H54 (cell line): ENCODE measurements at regions not wholly inside any gene's neighbourhood (a gene's known extent, or its start where the extent isn't known, plus 50 kb on each side); places are given as distances from the start of the nearest gene placed in this dataset.

Source experiments
- DNase-seq: peaks from one replicate; pipeline ENCODE4 v3.0.0; 2011; ENCODE audit warnings: low spot score, mixed read lengths; ENCODE audit not compliant: insufficient read length
- FAIRE-seq: peaks from 3 replicates; lab custom pipeline; 2011; peaks lifted over from hg19 to GRCh38; lab: Jason Lieb, UNC
- POLR2A ChIP-seq: IDR thresholded peaks from 2 replicates; pipeline ENCODE4 v1.6.1; 2011; ENCODE audit warnings: low read depth, mild to moderate bottlenecking, low read length

DNA sequence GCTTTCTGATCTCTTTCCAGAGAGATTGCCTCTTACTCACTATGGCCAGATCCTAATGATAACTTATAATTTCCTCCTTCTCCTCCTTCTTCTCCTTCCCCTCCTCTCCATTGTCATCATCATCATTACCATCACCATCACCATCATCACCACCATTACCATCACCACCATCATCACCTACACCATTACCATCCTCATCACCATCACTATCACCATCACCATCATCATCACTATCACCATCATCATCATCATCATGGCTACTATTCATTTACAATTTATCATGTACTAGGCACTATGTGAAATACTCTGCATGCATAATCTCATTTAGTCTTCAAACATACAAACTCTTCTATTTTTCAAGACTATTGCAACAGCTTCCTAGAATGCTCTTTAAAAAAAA lies 540.9 kb upstream of the C16orf82 start:
- no peak for TF ChIP-seq POLR2A
- DNase-seq, result no peak
- no peak for FAIRE-seq

DNA sequence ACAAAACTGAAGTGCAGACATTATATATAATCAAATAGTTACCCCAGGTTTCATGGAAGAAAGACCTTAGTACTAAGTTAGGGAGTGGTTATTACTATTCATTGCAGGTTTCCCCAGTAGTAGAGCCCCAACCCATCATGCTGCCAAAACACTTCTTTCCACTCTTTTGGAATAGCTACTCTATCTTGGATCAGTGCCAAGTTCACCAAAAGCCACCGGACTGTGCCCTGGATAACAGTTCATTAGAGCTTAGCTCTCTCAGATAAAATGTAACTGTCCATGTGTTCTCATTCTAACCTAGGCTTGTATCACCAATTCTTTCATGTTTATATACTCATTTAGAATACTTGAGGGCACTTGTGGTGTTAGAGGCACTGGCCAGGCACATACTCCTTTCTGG lies 540.1 kb upstream of the C16orf82 start:
- no peak for FAIRE-seq
- DNase-seq, result no peak
- no peak for TF ChIP-seq POLR2A

GRCh38 chr16:26530584-26531289 lies 536.0 kb upstream of the C16orf82 start:
- TF ChIP-seq POLR2A, result no peak
- DNase-seq, result no peak
- FAIRE-seq, result no peak

DNA sequence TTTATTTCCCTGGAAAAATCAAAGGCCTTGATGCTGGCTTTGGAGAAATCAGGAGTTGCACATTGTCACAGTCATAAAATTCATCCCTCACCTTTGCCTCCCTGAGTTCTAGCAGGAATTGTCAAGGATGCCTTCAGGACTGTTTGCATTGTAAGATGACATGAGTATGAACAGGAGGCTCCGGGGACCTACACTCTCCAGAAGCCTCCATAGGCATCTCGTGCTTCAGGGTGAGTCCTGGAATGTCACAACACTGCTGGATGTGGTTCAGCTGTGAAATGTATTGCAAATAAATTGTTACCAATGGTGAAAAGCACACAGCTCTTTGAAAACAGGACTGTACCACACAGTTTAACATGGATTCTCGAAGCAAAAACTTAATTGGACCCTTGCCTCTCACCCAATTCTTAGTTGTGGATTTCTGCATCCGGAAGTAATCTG lies 535.4 kb upstream of the C16orf82 start:
- FAIRE-seq, result no peak
- TF ChIP-seq POLR2A, result no peak
- no peak for DNase-seq

GRCh38 chr16:26532456-26532855 lies 534.3 kb upstream of the C16orf82 start:
- no peak for DNase-seq
- no peak for FAIRE-seq
- no peak for TF ChIP-seq POLR2A

- DNase-seq (no peak), FAIRE-seq (no peak)
- no peak for TF ChIP-seq POLR2A
Observed at GRCh38 chr16:26542198-26542597, 524.5 kb upstream of the C16orf82 start.

GRCh38 chr16:26546573-26546972 lies 520.2 kb upstream of the C16orf82 start:
- FAIRE-seq (no peak), DNase-seq (no peak)
- TF ChIP-seq POLR2A, result no peak

- FAIRE-seq, result no peak
- TF ChIP-seq POLR2A, result no peak
Observed at GRCh38 chr16:26547681-26548080, 519.0 kb upstream of the C16orf82 start.

DNA sequence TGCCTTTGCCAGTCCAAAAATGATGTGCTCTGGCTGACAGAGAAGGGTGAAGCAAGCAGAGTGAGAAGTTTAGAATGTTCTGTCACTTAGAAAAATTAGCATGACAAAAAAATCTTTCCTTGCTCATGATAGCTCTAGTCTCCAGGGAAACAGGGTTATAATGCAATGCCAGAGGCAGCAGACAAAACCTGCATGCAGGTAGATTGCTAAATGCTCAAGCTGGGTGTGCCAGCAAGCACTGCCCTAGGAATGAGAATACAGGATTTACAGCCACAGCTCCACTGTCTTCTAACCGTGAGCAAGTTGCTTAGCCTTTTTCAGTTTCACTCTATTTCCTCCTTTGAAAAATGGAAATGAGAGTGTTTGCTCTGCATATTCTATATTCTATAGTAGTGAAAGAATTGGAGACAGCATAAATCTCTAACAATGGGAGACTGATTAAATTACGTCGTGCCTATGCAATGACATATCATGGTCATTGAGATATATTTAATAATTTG lies 516.6 kb upstream of the C16orf82 start:
- no peak for TF ChIP-seq POLR2A
- no peak for FAIRE-seq
- DNase-seq, result no peak

More at GRCh38 chr16:26547681-26548080, 519.0 kb upstream of the C16orf82 start:
- no peak for DNase-seq

DNA sequence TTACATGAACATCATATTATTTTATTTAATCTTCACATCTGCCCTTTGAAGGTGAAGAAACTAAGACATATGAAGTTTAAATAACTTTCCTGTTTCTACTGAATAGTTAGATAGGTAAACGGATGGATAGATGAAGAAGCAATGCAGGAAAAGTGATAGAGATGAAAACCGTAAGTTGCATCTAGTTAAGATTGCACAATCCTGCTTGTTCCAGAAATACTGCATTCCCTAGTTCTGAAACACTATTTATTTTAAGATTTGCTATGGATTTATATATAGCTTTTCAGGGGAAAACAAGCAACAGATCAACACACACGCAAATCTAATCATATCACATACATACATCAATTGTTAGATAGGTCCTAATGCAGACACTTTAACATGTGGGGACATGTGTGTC lies 512.7 kb upstream of the C16orf82 start:
- FAIRE-seq, result no peak
- no peak for DNase-seq
- TF ChIP-seq POLR2A, result no peak

DNA sequence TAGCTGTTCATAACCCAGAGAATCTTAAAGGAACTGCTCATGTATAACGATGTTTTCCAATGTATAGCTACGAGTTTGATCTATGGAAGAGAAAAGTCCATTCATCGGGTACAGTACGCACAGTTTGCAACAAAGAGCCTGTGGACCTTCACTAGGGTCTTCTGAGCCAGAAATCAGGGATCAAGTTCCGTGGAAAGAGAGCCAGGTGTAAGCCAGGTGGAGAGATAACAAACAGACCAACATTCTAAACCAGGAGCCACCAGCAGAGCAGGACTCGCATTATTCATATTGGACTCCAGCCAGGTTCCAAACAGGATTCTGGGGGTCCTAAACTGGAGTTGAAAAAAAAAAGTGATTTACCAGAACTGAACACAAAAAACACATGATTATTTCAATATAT lies 505.4 kb upstream of the C16orf82 start:
- DNase-seq (no peak), FAIRE-seq (no peak)
- TF ChIP-seq POLR2A, result no peak

GRCh38 chr16:26563018-26563417 lies 503.7 kb upstream of the C16orf82 start:
- no peak for DNase-seq
- no peak for TF ChIP-seq POLR2A
- FAIRE-seq, result no peak

DNA sequence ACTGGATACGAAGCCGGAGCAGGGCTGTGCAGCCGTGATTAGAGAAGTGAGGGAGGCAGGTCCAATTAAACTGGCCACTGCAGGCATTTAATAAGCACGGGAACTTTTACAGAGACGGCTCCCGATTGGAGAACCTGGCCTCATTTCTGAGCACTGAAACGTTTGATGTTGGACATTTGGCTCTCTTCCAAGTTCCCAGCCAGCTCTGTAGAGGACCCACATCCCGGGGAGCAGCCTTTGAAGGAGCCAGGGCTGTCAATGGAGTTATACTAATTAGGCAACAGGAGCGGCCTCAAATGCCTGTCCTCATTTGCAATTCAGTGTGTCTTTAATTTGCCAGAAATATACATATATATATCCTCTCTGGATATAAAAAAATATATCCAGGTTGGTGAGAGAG lies 499.4 kb upstream of the C16orf82 start:
- FAIRE-seq, result no peak
- TF ChIP-seq POLR2A, result no peak
- DNase-seq, result no peak

GRCh38 chr16:26569793-26570192 lies 496.9 kb upstream of the C16orf82 start:
- DNase-seq (no peak), FAIRE-seq (no peak)
- no peak for TF ChIP-seq POLR2A

GRCh38 chr16:26578748-26579147 lies 488.0 kb upstream of the C16orf82 start:
- DNase-seq (no peak), FAIRE-seq (no peak)
- TF ChIP-seq POLR2A, result no peak
